Tibial nerve (tissue), 4 donors: ENCODE measurements at regions not wholly inside any gene's neighbourhood (a gene's known extent, or its start where the extent isn't known, plus 50 kb on each side); places are given as distances from the start of the nearest gene placed in this dataset.

Experiments used
- DNase-seq, 2 donors: peaks; one replicate each; pipeline ENCODE4 v3.0.0-alpha.2; 2019; ENCODE audit warnings: low spot score in 2 of 2
- H3K27ac ChIP-seq, 4 donors: fragments of 200-600 bp; sonication (generic) in 3 of 4; one replicate each; pipeline ENCODE4 v1.5.1; 2017 to 2019; ENCODE audit warnings: mild to moderate bottlenecking in 1 of 4
- H3K27me3 ChIP-seq, 2 donors: fragments of 200-600 bp; sonication (generic) in 1 of 2; one replicate each; pipeline versions ENCODE4 v1.5.1 to v1.6.0; 2017 to 2019
- H3K36me3 ChIP-seq, 3 donors: fragments of 200-600 bp; sonication (generic); one replicate each; pipeline ENCODE4 v1.5.1; 2018 to 2019
- H3K4me1 ChIP-seq, 4 donors: fragments of 200-600 bp; sonication (generic) in 3 of 4; one replicate each; pipeline ENCODE4 v1.5.1; 2017 to 2019
- H3K4me3 ChIP-seq, 4 donors: fragments of 200-600 bp; sonication (generic) in 3 of 4; one replicate each; pipeline ENCODE4 v1.5.1; 2017 to 2019; ENCODE audit warnings: mild to moderate bottlenecking in 1 of 4, moderate library complexity in 1 of 4
- H3K9me3 ChIP-seq, 4 donors: fragments of 200-600 bp; sonication (generic) in 3 of 4; one replicate each; pipeline ENCODE4 v1.5.1; 2017 to 2019
- CTCF ChIP-seq, 5 experiments: fragments of 200-600 bp in 3 of 5; fragments of 450-650 bp in 2 of 5; sonication (generic) in 3 of 5; IDR thresholded peaks; one replicate each; pipeline ENCODE4 v1.5.1; 2016 to 2019; ENCODE audit warnings: antibody characterized with exemption in 5 of 5, mild to moderate bottlenecking in 3 of 5, moderate library complexity in 2 of 5
- EP300 ChIP-seq, 2 donors: sonication (generic); formaldehyde crosslinking; IDR thresholded peaks; one replicate each; pipeline ENCODE4 v1.6.1; 2017; ENCODE audit warnings: antibody characterized with exemption in 2 of 2, mild to moderate bottlenecking in 1 of 2
- POLR2A ChIP-seq, 2 donors: fragments of 450-650 bp; IDR thresholded peaks; one replicate each; pipeline ENCODE4 v1.6.1; 2017; ENCODE audit warnings: antibody characterized with exemption in 2 of 2, mild to moderate bottlenecking in 2 of 2, moderate library complexity in 2 of 2
- WGBS, 2 donors: methylation state at CpG; one replicate each; pipeline ENCODE4 v1.1.5; 2018; 5-methylcytosine and 5-hydroxymethylcytosine counted together

GRCh38 chr5:104130320-104130719 lies 567.7 kb upstream of the NUDT12 start:
- Histone ChIP-seq H3K9me3 (peaks cover 0 to 11% (median 0%) of the 10 kb centered on the region in 4 donors), H3K27ac (no peak overlapping the region), H3K36me3 (no peaks in the 10 kb centered on the region), H3K4me3 (no peak overlapping the region), H3K27me3 (no peaks in the 10 kb centered on the region), H3K4me1 (no peaks in the 10 kb centered on the region)
- no peak for TF ChIP-seq CTCF (IDR thresholded peaks at IDR 0.05)
- no peak for TF ChIP-seq EP300 (IDR thresholded peaks at IDR 0.05)
- no peak for TF ChIP-seq POLR2A (IDR thresholded peaks at IDR 0.05)
- no peak for DNase-seq
- WGBS, 2 donors, result 85 to 86% methylated on average over 3 of the region's 3 CpGs

GRCh38 chr5:104128348-104128747 lies 565.8 kb upstream of the NUDT12 start:
- no peaks in the 10 kb centered on the region for H3K4me1 ChIP-seq
- H3K9me3 ChIP-seq, result no peaks in the 10 kb centered on the region
- no peaks in the 10 kb centered on the region for H3K27me3 ChIP-seq
- no peak overlapping the region for H3K4me3 ChIP-seq
- TF ChIP-seq EP300 (IDR thresholded peaks at IDR 0.05), result no peak
- no peak for TF ChIP-seq CTCF (IDR thresholded peaks at IDR 0.05)
- no peak for TF ChIP-seq POLR2A (IDR thresholded peaks at IDR 0.05)
- WGBS, 2 donors, result 87 to 94% methylated on average over 5 of the region's 5 CpGs
- H3K36me3 ChIP-seq, result no peaks in the 10 kb centered on the region
- H3K27ac ChIP-seq, result no peak overlapping the region
- DNase-seq, result no peak

DNA sequence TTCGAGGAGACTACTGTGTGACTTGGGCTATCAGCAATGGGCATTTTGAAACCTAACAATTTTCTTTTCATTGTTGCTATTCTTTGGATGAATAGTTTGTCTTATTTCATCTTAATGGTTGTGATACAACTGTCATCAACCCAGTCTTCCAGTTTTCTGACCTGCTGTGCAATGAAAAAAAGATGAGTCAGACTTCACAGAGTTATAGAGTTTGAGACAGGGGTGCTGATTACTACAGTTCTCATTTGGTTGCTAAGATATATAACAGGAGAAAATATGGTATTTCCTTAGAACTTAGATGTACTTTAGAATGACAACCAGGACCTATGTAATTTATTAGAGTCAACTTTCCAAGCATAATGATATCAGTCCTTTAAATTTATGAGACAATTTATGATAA lies 564.4 kb upstream of the NUDT12 start:
- no peak for DNase-seq
- Histone ChIP-seq H3K4me3 (no peak overlapping the region), H3K27me3 (no peaks in the 10 kb centered on the region), H3K36me3 (no peaks in the 10 kb centered on the region), H3K9me3 (no peaks in the 10 kb centered on the region), H3K4me1 (no peaks in the 10 kb centered on the region), H3K27ac (no peak overlapping the region)
- TF ChIP-seq POLR2A (IDR thresholded peaks at IDR 0.05) (no peak), EP300 (IDR thresholded peaks at IDR 0.05) (no peak), CTCF (IDR thresholded peaks at IDR 0.05) (no peak)
- 72 to 78% methylated on average over 1 of the region's 1 CpG for WGBS, 2 donors

GRCh38 chr5:104119529-104119928 lies 556.9 kb upstream of the NUDT12 start:
- H3K4me1 ChIP-seq, result no peaks in the 10 kb centered on the region
- TF ChIP-seq CTCF (IDR thresholded peaks at IDR 0.05), result no peak
- no peak for TF ChIP-seq POLR2A (IDR thresholded peaks at IDR 0.05)
- no peak for TF ChIP-seq EP300 (IDR thresholded peaks at IDR 0.05)

GRCh38 chr5:104111632-104112031 lies 549.0 kb upstream of the NUDT12 start:
- no peaks in the 10 kb centered on the region for H3K36me3 ChIP-seq
- WGBS, 2 donors, result 38 to 53% methylated on average over 2 of the region's 2 CpGs
- peaks cover 0 to 20% (median 5%) of the 10 kb centered on the region in 4 donors for H3K4me1 ChIP-seq
- no peak overlapping the region for H3K4me3 ChIP-seq
- TF ChIP-seq CTCF (IDR thresholded peaks at IDR 0.05), result no peak
- peak in 1 of 2 donors; percentile 68 for TF ChIP-seq EP300 (IDR thresholded peaks at IDR 0.05)
- H3K27me3 ChIP-seq, result no peaks in the 10 kb centered on the region
- no peak overlapping the region for H3K27ac ChIP-seq
- no peaks in the 10 kb centered on the region for H3K9me3 ChIP-seq
- no peak for DNase-seq

More at GRCh38 chr5:104119529-104119928, 556.9 kb upstream of the NUDT12 start:
- Histone ChIP-seq H3K9me3 (no peaks in the 10 kb centered on the region), H3K4me3 (no peak overlapping the region), H3K27me3 (no peaks in the 10 kb centered on the region), H3K27ac (no peak overlapping the region), H3K36me3 (no peaks in the 10 kb centered on the region)
- DNase-seq, result no peak
